ENCODE measurements at regions not wholly inside any gene's neighbourhood (a gene's known extent, or its start where the extent isn't known, plus 50 kb on each side); places are given as distances from the start of the nearest gene placed in this dataset.
"Not testable (repeated sequence)": the region's sequence is repeated elsewhere in the genome, so short reads cannot be mapped to it uniquely, and the experiment has no call there.

GRCh38 chr3:195634426-195635261 is 50.9 kb upstream of the APOD start:
- not testable (repeated sequence) for DNase-seq
